ENCODE measurements at regions not wholly inside any gene's neighbourhood (a gene's known extent, or its start where the extent isn't known, plus 50 kb on each side); places are given as distances from the start of the nearest gene placed in this dataset.

- TF ChIP-seq CTCF (IDR thresholded peaks at IDR 0.05) (no peak), POLR2A (IDR thresholded peaks at IDR 0.05) (no peak)
Observed at GRCh38 chr4:11636031-11636430, 207.3 kb upstream of the HS3ST1 start.

Measured in tibial nerve (tissue), 3 donors.